ENCODE measurements at regions not wholly inside any gene's neighbourhood (a gene's known extent, or its start where the extent isn't known, plus 50 kb on each side); places are given as distances from the start of the nearest gene placed in this dataset.

GRCh38 chr18:77996737-77997136 is 747.1 kb downstream of the GALR1 start:
- no peak for DNase-seq

- no peak for DNase-seq
Measured at GRCh38 chr18:78001811-78002210, 752.2 kb downstream of the GALR1 start.

GRCh38 chr18:78006006-78006773 is 756.5 kb downstream of the GALR1 start:
- no peak for DNase-seq

- no peak for DNase-seq
Measured at GRCh38 chr18:78006774-78007260, 757.2 kb downstream of the GALR1 start.

GRCh38 chr18:78010363-78010762 is 760.7 kb downstream of the GALR1 start:
- DNase-seq = no peak

GRCh38 chr18:78017869-78018268 is 768.2 kb downstream of the GALR1 start:
- no peak for DNase-seq

- DNase-seq = no peak
Measured at GRCh38 chr18:78021196-78021595, 771.5 kb downstream of the GALR1 start.

- no peak for DNase-seq
Measured at GRCh38 chr18:78031589-78031988, 781.9 kb downstream of the GALR1 start.

GRCh38 chr18:78031991-78032390 is 782.3 kb downstream of the GALR1 start:
- DNase-seq = no peak

GRCh38 chr18:78032574-78032973 is 782.9 kb downstream of the GALR1 start:
- no peak for DNase-seq

GRCh38 chr18:78034755-78035154 is 785.1 kb downstream of the GALR1 start:
- DNase-seq = no peak

- DNase-seq = no peak
Measured at GRCh38 chr18:78041218-78041617, 791.6 kb downstream of the GALR1 start.

GRCh38 chr18:78046631-78047030 is 797.0 kb downstream of the GALR1 start:
- DNase-seq = no peak

- DNase-seq = no peak
Measured at GRCh38 chr18:78049281-78049680, 799.6 kb downstream of the GALR1 start.

- DNase-seq = no peak
Measured at GRCh38 chr18:78054801-78055200, 805.2 kb downstream of the GALR1 start.

- no peak for DNase-seq
Measured at GRCh38 chr18:78056011-78056410, 806.4 kb downstream of the GALR1 start.

GRCh38 chr18:78069784-78070664 is 820.4 kb downstream of the GALR1 start:
- DNase-seq = no peak

- no peak for DNase-seq
Measured at GRCh38 chr18:78071166-78071710, 821.6 kb downstream of the GALR1 start.

GRCh38 chr18:78071776-78072175 is 822.1 kb downstream of the GALR1 start:
- no peak for DNase-seq

- no peak for DNase-seq
Measured at GRCh38 chr18:78072375-78072774, 822.7 kb downstream of the GALR1 start.

GRCh38 chr18:78073275-78073674 is 823.6 kb downstream of the GALR1 start:
- DNase-seq = peak; percentile 4

- no peak for DNase-seq
Measured at GRCh38 chr18:78074400-78075020, 824.9 kb downstream of the GALR1 start.

GRCh38 chr18:78080081-78080480 is 830.4 kb downstream of the GALR1 start:
- no peak for DNase-seq

All from hematopoietic multipotent progenitor cell treated with erythropoietin and hydrocortisone succinate and interleukin-3 and kit ligand, for 6 days (in vitro differentiated cells).